Lower leg skin (tissue), 3 donors: ENCODE measurements at regions not wholly inside any gene's neighbourhood (a gene's known extent, or its start where the extent isn't known, plus 50 kb on each side); places are given as distances from the start of the nearest gene placed in this dataset.

ENCODE experiments used
- CTCF ChIP-seq, 3 donors: fragments of 450-650 bp; IDR thresholded peaks; one replicate each; pipeline ENCODE4 v1.5.1; 2016; ENCODE audit warnings: antibody characterized with exemption in 3 of 3, mild to moderate bottlenecking in 3 of 3, moderate library complexity in 2 of 3
- POLR2A ChIP-seq, 2 donors: fragments of 450-650 bp; IDR thresholded peaks; one replicate each; pipeline ENCODE4 v1.6.1; 2016 to 2017; ENCODE audit warnings: antibody characterized with exemption in 2 of 2, mild to moderate bottlenecking in 1 of 2, moderate library complexity in 1 of 2

GRCh38 chr2:240207661-240208060, 67.2 kb upstream of the OTOS start:
- TF ChIP-seq POLR2A (IDR thresholded peaks at IDR 0.05) (no peak), CTCF (IDR thresholded peaks at IDR 0.05) (no peak)
